ENCODE measurements at regions not wholly inside any gene's neighbourhood (a gene's known extent, or its start where the extent isn't known, plus 50 kb on each side); places are given as distances from the start of the nearest gene placed in this dataset.
"Not testable (repeated sequence)": the region's sequence is repeated elsewhere in the genome, so short reads cannot be mapped to it uniquely, and the experiment has no call there.

DNA sequence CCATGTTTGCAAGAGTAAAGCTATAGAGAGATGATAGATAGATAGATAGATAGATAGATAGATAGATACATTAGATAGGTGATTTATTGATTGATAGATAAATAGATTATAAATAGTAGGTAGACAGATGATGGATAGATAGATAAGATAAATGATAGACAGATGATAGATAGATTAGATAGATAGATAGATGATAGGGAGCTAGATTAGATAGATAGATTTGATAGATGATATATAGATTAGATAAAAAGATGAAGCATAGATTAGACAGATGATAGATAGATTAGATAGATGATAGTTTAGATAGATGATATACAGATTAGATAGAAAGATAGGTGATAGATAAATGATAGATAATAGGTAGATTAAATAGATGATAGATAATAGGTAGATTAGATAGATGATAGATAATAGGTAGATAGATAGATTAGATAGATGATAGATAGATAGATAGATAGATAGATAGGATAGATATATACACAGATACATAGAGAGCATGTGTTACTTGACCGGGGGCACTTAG is 243.3 kb upstream of the FOXK1 start:
- no peak for DNase-seq

GRCh38 chr7:4439444-4439843 is 242.7 kb upstream of the FOXK1 start:
- DNase-seq: no peak

- DNase-seq: no peak
These were observed 238.0 kb upstream of the FOXK1 start for GRCh38 chr7:4444106-4444505.

DNA sequence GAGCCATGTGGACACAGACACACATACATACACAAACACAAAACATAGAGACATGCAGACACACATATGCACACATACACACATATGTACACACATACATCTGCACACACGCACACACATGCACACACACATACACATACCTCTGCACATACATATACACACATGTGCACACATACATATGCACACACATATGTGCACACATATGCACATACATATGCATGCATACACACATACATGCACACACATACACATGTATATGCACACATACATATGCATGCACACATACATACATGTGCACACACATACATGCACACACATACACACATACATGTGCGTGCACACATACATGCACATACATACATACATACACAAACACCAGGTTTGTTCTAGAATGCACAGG is 236.3 kb upstream of the FOXK1 start:
- no peak for DNase-seq

- no peak for DNase-seq
These were observed 232.8 kb upstream of the FOXK1 start for GRCh38 chr7:4449263-4449662.

- DNase-seq: no peak
These were observed 231.6 kb upstream of the FOXK1 start for GRCh38 chr7:4450483-4450882.

DNA sequence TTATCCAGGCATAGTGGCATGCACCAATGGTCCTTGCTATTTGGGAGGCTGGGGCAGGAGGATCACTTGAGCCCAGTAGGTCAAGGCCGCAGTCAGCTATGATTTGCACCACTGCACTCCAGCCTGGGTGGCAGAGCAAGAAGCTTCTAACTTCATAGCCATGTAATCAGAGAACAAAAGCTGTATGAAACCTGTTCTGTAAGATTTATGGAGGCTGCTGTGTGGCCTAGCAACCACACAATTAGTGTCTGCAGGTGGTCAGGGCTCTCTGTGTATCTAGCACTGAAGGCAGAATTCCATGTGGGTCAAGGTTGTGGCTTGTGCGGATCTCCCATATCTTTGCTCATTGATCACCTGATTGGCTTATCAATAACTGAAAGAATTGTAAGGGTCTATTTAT is 221.5 kb upstream of the FOXK1 start:
- peak; percentile 43 for DNase-seq

GRCh38 chr7:4461531-4461930 is 220.6 kb upstream of the FOXK1 start:
- DNase-seq: no peak

DNA sequence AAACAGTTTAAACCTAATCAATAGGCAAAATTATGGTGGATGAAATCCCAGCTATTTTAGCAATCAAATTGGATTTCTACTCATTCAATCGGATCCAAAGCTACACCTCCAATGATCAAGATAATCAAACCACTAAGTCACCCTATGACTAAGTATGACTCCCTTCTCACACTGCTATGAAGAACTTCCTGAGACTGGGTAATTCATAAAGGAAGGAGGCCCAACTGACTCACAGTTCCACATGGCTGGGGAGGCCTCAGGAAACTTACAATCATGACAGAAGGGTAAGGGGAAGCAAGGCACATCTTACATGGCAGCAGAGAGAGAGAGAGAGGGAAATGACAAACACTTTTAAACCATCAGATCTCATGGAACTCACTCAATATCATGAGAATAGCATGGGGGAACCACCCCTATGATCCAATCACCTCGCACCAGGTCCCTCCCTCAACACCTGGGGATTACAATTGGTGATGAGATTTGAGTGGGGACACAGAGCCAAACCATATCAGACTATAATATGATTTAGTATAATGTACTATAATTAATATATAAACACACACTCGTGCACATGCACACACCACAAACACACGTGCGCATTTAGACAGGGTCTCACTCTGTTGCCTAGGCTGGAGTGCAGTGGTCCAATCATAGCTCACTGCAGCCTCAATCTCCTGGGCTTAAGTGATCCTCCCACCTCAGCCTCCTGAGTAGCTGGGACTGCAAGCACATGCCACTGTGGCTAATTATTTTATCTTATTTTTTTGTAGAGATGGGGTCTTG is 213.6 kb upstream of the FOXK1 start:
- no peak for DNase-seq

GRCh38 chr7:4470246-4470645 is 211.8 kb upstream of the FOXK1 start:
- no peak for DNase-seq

GRCh38 chr7:4472728-4473127 is 209.4 kb upstream of the FOXK1 start:
- DNase-seq: no peak

DNA sequence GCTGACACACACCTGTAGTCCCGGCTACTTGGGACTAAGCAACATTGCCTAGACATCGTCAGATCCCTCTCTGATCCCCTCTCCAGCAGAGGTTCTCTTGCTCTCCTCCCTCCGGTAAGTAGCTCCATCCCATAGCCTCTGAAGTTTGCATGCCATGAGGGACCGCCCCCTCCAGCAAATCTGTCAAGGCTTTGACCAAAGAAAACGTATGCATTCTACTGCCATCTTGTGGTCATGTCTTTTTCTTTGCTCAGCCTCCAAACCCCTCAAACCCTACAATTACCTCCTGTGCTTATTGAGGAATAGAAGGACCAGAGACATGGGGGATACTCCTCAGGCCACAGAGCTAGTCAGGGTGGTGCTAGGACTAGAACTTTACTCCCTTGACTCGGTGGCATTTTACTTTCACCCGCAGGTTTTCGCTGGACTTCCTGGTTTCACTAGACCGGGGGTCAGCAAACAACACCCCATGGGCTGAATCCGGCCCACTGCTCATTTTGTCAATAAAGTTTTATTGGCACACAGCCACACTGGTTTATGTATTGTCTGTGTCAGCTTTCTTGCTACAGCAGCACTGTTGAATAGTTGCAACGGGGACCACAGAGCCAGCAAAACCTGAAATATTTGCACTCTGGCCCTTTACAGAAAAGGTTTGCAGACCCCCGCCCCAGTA is 202.6 kb upstream of the FOXK1 start:
- peak; percentile 6 for DNase-seq

DNA sequence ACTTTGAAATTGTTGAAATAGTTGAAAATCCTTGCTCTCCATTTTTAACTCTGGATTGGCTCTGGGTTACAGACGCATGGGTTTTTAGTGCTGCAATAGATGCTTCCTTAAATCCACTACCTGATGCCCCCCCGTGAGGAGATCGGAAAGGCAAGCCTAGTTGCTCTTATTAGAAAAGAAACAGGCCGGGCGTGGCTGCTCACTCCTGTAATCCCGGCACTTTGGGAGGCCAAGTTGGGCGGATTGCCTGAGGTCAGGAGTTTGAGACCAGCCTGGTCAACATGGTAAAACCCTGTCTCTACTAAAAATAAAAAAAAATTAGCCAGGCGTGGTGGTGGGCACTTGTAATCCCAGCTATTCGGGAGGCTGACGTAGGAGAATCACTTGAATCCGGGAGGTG is 202.0 kb upstream of the FOXK1 start:
- DNase-seq: not testable (repeated sequence)

- DNase-seq: no peak
These were observed 198.2 kb upstream of the FOXK1 start for GRCh38 chr7:4483851-4484250.

- no peak for DNase-seq
These were observed 197.6 kb upstream of the FOXK1 start for GRCh38 chr7:4484545-4484944.

DNA sequence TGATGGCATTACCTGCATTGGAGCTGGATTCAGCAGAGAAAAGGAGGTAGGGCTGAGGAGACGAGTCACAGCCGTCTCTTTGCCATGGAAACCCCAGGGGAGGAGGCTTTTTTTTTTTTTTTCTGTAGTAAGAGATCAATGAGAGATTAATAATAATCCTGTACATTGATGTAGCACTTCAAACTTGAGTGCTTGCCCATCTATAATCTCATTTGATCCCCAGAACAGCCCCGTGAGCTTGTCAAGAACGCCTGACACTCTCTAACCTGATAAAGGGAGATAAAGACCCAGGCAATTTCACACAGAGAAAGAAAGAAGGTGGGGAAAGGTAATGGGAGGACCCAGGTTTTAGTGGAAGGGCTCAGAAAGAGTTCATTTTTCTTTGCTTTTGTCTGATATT is 195.2 kb upstream of the FOXK1 start:
- DNase-seq: no peak

GRCh38 chr7:4496911-4497310 is 185.2 kb upstream of the FOXK1 start:
- DNase-seq: not testable (repeated sequence)

- DNase-seq: no peak
These were observed 181.3 kb upstream of the FOXK1 start for GRCh38 chr7:4500812-4501211.

- DNase-seq: not testable (repeated sequence)
These were observed 174.2 kb upstream of the FOXK1 start for GRCh38 chr7:4507886-4508285.

DNA sequence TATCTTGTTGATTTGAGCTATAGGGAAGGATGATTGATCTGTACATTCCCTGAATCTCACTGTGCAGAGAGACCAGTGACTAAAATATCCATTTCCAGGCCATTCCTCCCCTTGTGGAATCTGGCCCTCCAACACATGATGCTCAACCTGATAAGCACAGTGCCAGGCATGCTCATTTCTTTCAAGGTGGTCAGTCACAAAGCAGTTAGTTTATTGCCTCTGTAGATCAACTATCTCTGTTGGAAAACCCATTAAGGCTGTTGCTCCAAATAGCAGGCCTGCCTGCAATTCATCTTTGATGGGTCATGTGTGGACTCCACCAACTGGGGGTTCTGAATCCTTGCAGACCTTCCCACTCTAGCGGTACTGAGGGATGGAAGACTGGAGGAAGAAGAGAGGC is 168.6 kb upstream of the FOXK1 start:
- no peak for DNase-seq

DNA sequence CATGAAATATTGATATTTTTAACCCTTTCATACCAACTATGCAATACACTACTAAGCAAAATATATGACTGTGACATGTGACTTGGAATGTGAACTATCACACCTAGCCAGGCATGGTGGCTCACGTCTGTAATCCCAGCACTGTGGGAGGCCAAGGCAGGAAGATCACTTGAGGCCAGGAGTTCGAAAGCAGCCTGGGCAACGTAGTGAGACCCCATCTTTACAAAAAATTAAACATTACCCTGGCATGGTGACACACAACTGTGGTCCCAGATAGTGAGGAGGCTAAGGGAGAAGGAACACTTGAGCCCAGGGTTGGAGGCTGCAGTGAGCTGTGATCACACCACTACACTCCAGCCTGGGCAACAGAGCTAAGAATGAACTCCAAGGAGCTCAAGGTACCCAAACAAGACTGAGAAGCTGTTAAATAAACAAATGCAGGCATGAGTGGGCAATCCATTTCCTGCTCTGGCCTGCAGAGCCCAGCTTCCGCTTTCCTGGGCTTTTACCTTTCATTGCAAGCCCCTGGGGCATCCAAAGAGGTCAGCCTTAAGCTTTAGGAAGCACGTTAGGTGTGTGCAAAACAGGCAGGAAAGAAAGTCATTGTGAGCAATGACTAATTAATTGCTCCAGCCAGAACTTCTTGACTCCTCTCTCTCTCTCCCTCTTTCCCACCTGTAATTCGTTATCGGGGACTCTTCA is 162.1 kb upstream of the FOXK1 start:
- DNase-seq: no peak

DNA sequence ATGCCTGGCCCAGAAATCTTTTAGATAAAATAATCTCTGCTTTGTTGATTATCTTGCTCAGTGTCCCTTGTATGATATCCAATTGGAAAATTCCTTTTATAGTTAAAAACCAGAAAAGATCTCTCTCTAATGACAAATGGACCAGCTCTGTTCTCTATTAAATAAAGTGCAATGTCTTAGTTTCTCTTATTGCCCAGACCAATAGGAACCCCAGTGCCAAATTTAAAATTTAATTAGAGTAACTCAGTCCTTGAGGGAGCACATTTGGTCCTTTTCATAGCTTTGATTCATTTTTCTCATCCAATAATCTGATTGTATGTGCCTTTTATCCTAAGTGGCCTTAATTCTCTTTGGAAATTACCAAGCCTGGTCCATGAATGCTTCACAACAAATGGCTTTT is 158.9 kb upstream of the FOXK1 start:
- DNase-seq: no peak

DNA sequence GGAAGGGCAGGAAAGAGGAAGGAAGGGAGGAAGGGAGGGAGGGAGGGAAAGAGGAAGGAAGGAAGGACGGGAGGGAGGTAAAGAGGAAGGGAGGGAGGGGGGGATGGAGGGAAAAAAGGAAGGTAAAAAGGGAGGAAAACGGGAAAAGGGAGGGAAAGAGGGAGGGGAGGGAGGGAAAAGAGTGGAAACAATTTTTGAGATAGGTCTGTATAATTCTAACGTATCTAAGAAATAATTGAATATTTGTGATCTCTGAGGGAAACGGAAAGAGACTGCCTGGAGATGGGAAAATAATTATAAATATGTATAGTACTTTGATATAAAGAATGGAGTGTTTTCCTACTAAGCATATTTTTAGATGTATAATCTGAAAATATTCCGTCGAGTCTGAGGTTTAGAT is 158.2 kb upstream of the FOXK1 start:
- DNase-seq: no peak

DNA sequence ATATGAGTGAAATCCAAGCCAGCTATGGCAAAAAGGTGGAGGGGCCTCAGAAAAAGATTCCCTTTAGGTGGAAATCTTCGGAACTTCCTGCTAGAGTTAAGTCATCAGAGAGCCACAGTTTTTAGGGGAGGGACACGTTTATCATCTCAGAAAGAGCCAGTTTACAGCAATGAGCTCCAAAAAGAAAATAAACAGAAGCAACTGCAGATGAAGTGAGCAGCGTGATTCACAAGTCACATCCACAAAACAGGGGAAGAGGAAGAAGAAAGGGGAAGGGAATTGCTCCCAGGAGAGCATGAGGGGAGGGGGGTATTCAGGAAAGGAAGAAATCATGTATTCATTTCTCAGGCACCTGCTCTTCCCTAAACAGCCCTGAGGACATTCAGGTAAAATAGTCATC is 156.2 kb upstream of the FOXK1 start:
- DNase-seq: no peak
